H9 (cell line): ENCODE measurements at regions not wholly inside any gene's neighbourhood (a gene's known extent, or its start where the extent isn't known, plus 50 kb on each side); places are given as distances from the start of the nearest gene placed in this dataset.

Experiments
- DNase-seq: peaks from one replicate; pipeline ENCODE4 v3.0.0-alpha.2; 2017
- H2AFZ ChIP-seq: one replicate; pipeline ENCODE4 v1.6.1; 2013; ENCODE audit warnings: mild to moderate bottlenecking, low read length, control low read depth, moderate library complexity
- H2AK5ac ChIP-seq: 2 replicates; pipeline ENCODE4 v1.6.1; 2013; ENCODE audit warnings: low read length, control low read depth, mixed read lengths; ENCODE audit not compliant: insufficient read length
- H2BK120ac ChIP-seq: one replicate; pipeline ENCODE4 v1.6.1; 2013; ENCODE audit warnings: low read depth, mild to moderate bottlenecking, low read length, control low read depth, inconsistent platforms; ENCODE audit not compliant: poor library complexity, severe bottlenecking
- H2BK12ac ChIP-seq: 2 replicates; pipeline ENCODE4 v1.6.1; 2013; ENCODE audit warnings: low read length, control low read depth, mixed read lengths, low read depth; ENCODE audit not compliant: insufficient read length
- H2BK15ac ChIP-seq: 2 replicates; pipeline ENCODE4 v1.6.1; 2013; ENCODE audit warnings: low read depth, low read length, control low read depth
- H2BK20ac ChIP-seq: one replicate; pipeline ENCODE4 v1.6.1; 2013; ENCODE audit warnings: low read depth, mild to moderate bottlenecking, low read length, control low read depth, inconsistent platforms; ENCODE audit not compliant: poor library complexity, severe bottlenecking
- H2BK5ac ChIP-seq: 2 replicates; pipeline ENCODE4 v1.6.1; 2013; ENCODE audit warnings: low read length, control low read depth, mixed read lengths; ENCODE audit not compliant: insufficient read length
- H3K14ac ChIP-seq: 2 replicates; pipeline ENCODE4 v1.6.1; 2013; ENCODE audit warnings: low read length, control low read depth; ENCODE audit not compliant: insufficient read depth
- H3K18ac ChIP-seq: 2 replicates; pipeline ENCODE4 v1.6.1; 2013; ENCODE audit warnings: low read depth, mild to moderate bottlenecking, mixed read lengths, low read length, control low read depth; ENCODE audit not compliant: insufficient read length
- H3K23ac ChIP-seq: 2 replicates; pipeline ENCODE4 v1.6.1; 2013; ENCODE audit warnings: low read length, control low read depth, mixed read lengths, low read depth; ENCODE audit not compliant: insufficient read length
- H3K23me2 ChIP-seq: 2 replicates; pipeline ENCODE4 v1.6.1; 2013; ENCODE audit warnings: low read depth, mild to moderate bottlenecking, mixed read lengths, low read length, control low read depth; ENCODE audit not compliant: insufficient read length, poor library complexity, severe bottlenecking
- H3K27ac ChIP-seq: 2 replicates; pipeline ENCODE4 v1.5.1; 2013; ENCODE audit warnings: low read length, control low read depth, mixed read lengths, low read depth; ENCODE audit not compliant: insufficient read length
- H3K27me3 ChIP-seq: 2 replicates; pipeline ENCODE4 v1.6.1; 2013; ENCODE audit warnings: low read length, control low read depth, inconsistent platforms; ENCODE audit not compliant: insufficient read depth
- H3K4ac ChIP-seq: 2 replicates; pipeline ENCODE4 v1.6.1; 2013; ENCODE audit warnings: low read depth, mild to moderate bottlenecking, control low read depth, inconsistent platforms, low read length, moderate library complexity
- H3K4me1 ChIP-seq: 2 replicates; pipeline ENCODE4 v1.6.1; 2013; ENCODE audit warnings: low read length, control low read depth, inconsistent platforms; ENCODE audit not compliant: insufficient read depth
- H3K4me2 ChIP-seq: 2 replicates; pipeline ENCODE4 v1.6.1; 2013; ENCODE audit warnings: low read length, control low read depth, mixed read lengths; ENCODE audit not compliant: insufficient read length, insufficient read depth
- H3K56ac ChIP-seq: 2 replicates; pipeline ENCODE4 v1.6.1; 2013; ENCODE audit warnings: low read depth, mild to moderate bottlenecking, mixed read lengths, low read length, control low read depth; ENCODE audit not compliant: insufficient read length
- H3K79me1 ChIP-seq: 2 replicates; pipeline ENCODE4 v1.6.1; 2013; ENCODE audit warnings: low read depth, mild to moderate bottlenecking, moderate library complexity, low read length, control low read depth, inconsistent platforms; ENCODE audit not compliant: insufficient read depth, poor library complexity, severe bottlenecking
- H3K79me2 ChIP-seq: 2 replicates; pipeline ENCODE4 v1.6.1; 2013; ENCODE audit warnings: low read length, control low read depth, inconsistent platforms; ENCODE audit not compliant: insufficient read depth
- H3K9ac ChIP-seq: 2 replicates; pipeline ENCODE4 v1.6.1; 2013; ENCODE audit warnings: low read length, control low read depth, mixed read lengths; ENCODE audit not compliant: insufficient read length; ENCODE audit errors: extremely low read depth
- H3K9me3 ChIP-seq: one replicate; pipeline ENCODE4 v1.6.1; 2013; ENCODE audit warnings: low read depth, low read length, inconsistent platforms; ENCODE audit not compliant: control insufficient read depth
- H3T11ph ChIP-seq: one replicate; pipeline ENCODE4 v1.6.1; 2013; ENCODE audit warnings: mild to moderate bottlenecking, low read length, control low read depth, inconsistent platforms
- H4K20me1 ChIP-seq: one replicate; pipeline ENCODE4 v1.6.1; 2013; ENCODE audit not compliant: control insufficient read depth, insufficient read length, insufficient read depth
- H4K5ac ChIP-seq: 2 replicates; pipeline ENCODE4 v1.6.1; 2013; ENCODE audit warnings: low read depth, mild to moderate bottlenecking, mixed read lengths, low read length, control low read depth; ENCODE audit not compliant: insufficient read length
- H4K8ac ChIP-seq: replicated peaks from 2 replicates; pipeline ENCODE4 v1.6.1; 2013; ENCODE audit warnings: low read length, control low read depth, mixed read lengths, low read depth; ENCODE audit not compliant: insufficient read length
- H4K91ac ChIP-seq: 2 replicates; pipeline ENCODE4 v1.6.1; 2013; ENCODE audit warnings: low read depth, mild to moderate bottlenecking, moderate library complexity, mixed read lengths, low read length, control low read depth; ENCODE audit not compliant: insufficient read length
- H3K27ac Mint-ChIP-seq, 3 experiments: 2 replicates in 2 of 3; 3 replicates in 1 of 3; pipeline ENCODE4 v1.8.0; 2020 to 2021; ENCODE audit warnings: mixed read lengths in 3 of 3, mild to moderate bottlenecking in 1 of 3, moderate library complexity in 1 of 3
- H3K27me3 Mint-ChIP-seq: 2 replicates; pipeline ENCODE4 v1.8.0; 2021; ENCODE audit warnings: low read depth, mild to moderate bottlenecking, moderate library complexity, mixed read lengths
- H3K36me3 Mint-ChIP-seq, 3 experiments: 2 replicates in 2 of 3; 3 replicates in 1 of 3; pipeline ENCODE4 v1.8.0; 2020 to 2021; ENCODE audit warnings: low read depth in 3 of 3, mixed read lengths in 3 of 3; ENCODE audit not compliant: insufficient read depth in 1 of 3
- H3K4me1 Mint-ChIP-seq, 2 experiments: 2 replicates each; pipeline ENCODE4 v1.8.0; 2020; ENCODE audit warnings: mixed read lengths in 2 of 2
- H3K4me3 Mint-ChIP-seq, 2 experiments: 2 replicates in 1 of 2; 3 replicates in 1 of 2; pipeline ENCODE4 v1.8.0; 2020 to 2021; ENCODE audit warnings: mild to moderate bottlenecking in 2 of 2, mixed read lengths in 2 of 2, moderate library complexity in 1 of 2
- H3K9me3 Mint-ChIP-seq, 2 experiments: 2 replicates in 1 of 2; 3 replicates in 1 of 2; pipeline ENCODE4 v1.8.0; 2020; ENCODE audit warnings: mild to moderate bottlenecking in 2 of 2, mixed read lengths in 2 of 2, moderate library complexity in 1 of 2
- WGBS: extraction: QIAGEN DNeasy Blood & Tissue Kit; methylation state at CpG from one replicate; pipeline ENCODE4 v1.1.7; 2013; ENCODE audit warnings: missing lambda C conversion rate, low lambda C conversion rate, mixed read lengths; ENCODE audit not compliant: insufficient read length; ENCODE audit errors: extremely low coverage; 5-methylcytosine and 5-hydroxymethylcytosine counted together
- TF ChIP-seq, protein P1 (sequence below): fragments of 200-600 bp; sonication (generic); conservative IDR thresholded peaks from 3 replicates; pipeline ENCODE4 v1.8.0; 2021; ENCODE audit warnings: antibody characterized with exemption, mild to moderate bottlenecking

- H3K79me2 ChIP-seq, result no peaks in the 10 kb centered on the region
- H3K18ac ChIP-seq, result no peak overlapping the region
- H4K5ac ChIP-seq, result no peak overlapping the region
- no peaks in the 10 kb centered on the region for H3K79me1 ChIP-seq
- Mint-ChIP-seq H3K4me3 (no peak overlapping the region), H3K4me1 (peaks cover 9 to 12% of the 10 kb centered on the region in 2 experiments), H3K27ac (no peak overlapping the region), H3K9me3 (no peaks in the 10 kb centered on the region), H3K27me3 (peaks cover 3% of the 10 kb centered on the region), H3K36me3 (no peaks in the 10 kb centered on the region)
- H3K56ac ChIP-seq, result no peak overlapping the region
- no peaks in the 10 kb centered on the region for H4K20me1 ChIP-seq
- H3K14ac ChIP-seq, result no peak overlapping the region
- no peak overlapping the region for H3K23ac ChIP-seq
- H2AFZ ChIP-seq, result no peak overlapping the region
- WGBS, result no CpG with 5 or more reads among the region's 1 CpG
- H3K4ac ChIP-seq, result no peak overlapping the region
- no peak overlapping the region for H3K27ac ChIP-seq
- H4K8ac ChIP-seq, result no peak overlapping the region
- no peak overlapping the region for H3K4me2 ChIP-seq
- TF ChIP-seq, protein P1, sequence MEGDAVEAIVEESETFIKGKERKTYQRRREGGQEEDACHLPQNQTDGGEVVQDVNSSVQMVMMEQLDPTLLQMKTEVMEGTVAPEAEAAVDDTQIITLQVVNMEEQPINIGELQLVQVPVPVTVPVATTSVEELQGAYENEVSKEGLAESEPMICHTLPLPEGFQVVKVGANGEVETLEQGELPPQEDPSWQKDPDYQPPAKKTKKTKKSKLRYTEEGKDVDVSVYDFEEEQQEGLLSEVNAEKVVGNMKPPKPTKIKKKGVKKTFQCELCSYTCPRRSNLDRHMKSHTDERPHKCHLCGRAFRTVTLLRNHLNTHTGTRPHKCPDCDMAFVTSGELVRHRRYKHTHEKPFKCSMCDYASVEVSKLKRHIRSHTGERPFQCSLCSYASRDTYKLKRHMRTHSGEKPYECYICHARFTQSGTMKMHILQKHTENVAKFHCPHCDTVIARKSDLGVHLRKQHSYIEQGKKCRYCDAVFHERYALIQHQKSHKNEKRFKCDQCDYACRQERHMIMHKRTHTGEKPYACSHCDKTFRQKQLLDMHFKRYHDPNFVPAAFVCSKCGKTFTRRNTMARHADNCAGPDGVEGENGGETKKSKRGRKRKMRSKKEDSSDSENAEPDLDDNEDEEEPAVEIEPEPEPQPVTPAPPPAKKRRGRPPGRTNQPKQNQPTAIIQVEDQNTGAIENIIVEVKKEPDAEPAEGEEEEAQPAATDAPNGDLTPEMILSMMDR, result no peak
- no peak overlapping the region for H2AK5ac ChIP-seq
- H2BK15ac ChIP-seq, result no peak overlapping the region
- H3T11ph ChIP-seq, result no peak overlapping the region
- DNase-seq, result no peak
- H2BK5ac ChIP-seq, result no peak overlapping the region
- no peak overlapping the region for H3K9ac ChIP-seq
- H3K23me2 ChIP-seq, result no peaks in the 10 kb centered on the region
- no peak overlapping the region for H4K91ac ChIP-seq
- no peak overlapping the region for H2BK20ac ChIP-seq
- no peaks in the 10 kb centered on the region for H3K27me3 ChIP-seq
- no peak overlapping the region for H2BK12ac ChIP-seq
- H3K9me3 ChIP-seq, result no peaks in the 10 kb centered on the region
- H2BK120ac ChIP-seq, result no peak overlapping the region
- H3K4me1 ChIP-seq, result no peaks in the 10 kb centered on the region; the same call in 1 of the 2 replicates
Observed at GRCh38 chr2:97348841-97349240, 235.9 kb downstream of the ANKRD36 start.
